Adrenal gland (tissue), 5 donors: ENCODE measurements at regions not wholly inside any gene's neighbourhood (a gene's known extent, or its start where the extent isn't known, plus 50 kb on each side); places are given as distances from the start of the nearest gene placed in this dataset.

Experiments used
- CTCF ChIP-seq, 6 experiments: fragments of 450-650 bp in 4 of 6; fragments of 200-600 bp in 2 of 6; sonication (generic) in 1 of 6; IDR thresholded peaks; 1 replicate in 5 of 6; 2 replicates in 1 of 6; pipeline versions ENCODE4 v1.5.1 to v1.8.0; 2016 to 2021; ENCODE audit warnings: antibody characterized with exemption in 6 of 6, mild to moderate bottlenecking in 2 of 6, moderate library complexity in 1 of 6
- POLR2A ChIP-seq, 2 donors: fragments of 450-650 bp; IDR thresholded peaks; one replicate each; pipeline ENCODE4 v1.6.1; 2017; ENCODE audit warnings: antibody characterized with exemption in 2 of 2, mild to moderate bottlenecking in 2 of 2, moderate library complexity in 1 of 2
- donor health status: DM: no; HTN: no; CAD: no.

GRCh38 chr4:15299627-15300026 lies 128.2 kb upstream of the C1QTNF7 start:
- no peak for TF ChIP-seq CTCF (IDR thresholded peaks at IDR 0.05)
- no peak for TF ChIP-seq POLR2A (IDR thresholded peaks at IDR 0.05)
